Hepatocyte (in vitro differentiated cells): ENCODE measurements at regions not wholly inside any gene's neighbourhood (a gene's known extent, or its start where the extent isn't known, plus 50 kb on each side); places are given as distances from the start of the nearest gene placed in this dataset.

Experiments
- EZH2 ChIP-seq: fragments of 200-600 bp; sonication (generic); IDR thresholded peaks from 2 replicates; pipeline ENCODE4 v1.6.1; 2016; ENCODE audit warnings: antibody characterized with exemption, mild to moderate bottlenecking, borderline replicate concordance
- EZH2phosphoT487 ChIP-seq: fragments of 200-600 bp; sonication (generic); IDR thresholded peaks from one replicate; pipeline ENCODE4 v1.6.1; 2018; ENCODE audit warnings: antibody characterized with exemption, mild to moderate bottlenecking, low read depth, moderate library complexity; ENCODE audit not compliant: unreplicated experiment, severe bottlenecking
- TF ChIP-seq, protein P1 (sequence below): fragments of 200-600 bp; sonication (generic); IDR thresholded peaks from 2 replicates; pipeline ENCODE4 v1.5.1; 2016; ENCODE audit warnings: antibody characterized with exemption, mild to moderate bottlenecking; ENCODE audit not compliant: poor library complexity

GRCh38 chr3:22507709-22508108 is 695.4 kb upstream of the UBE2E2 start:
- TF ChIP-seq, protein P1, sequence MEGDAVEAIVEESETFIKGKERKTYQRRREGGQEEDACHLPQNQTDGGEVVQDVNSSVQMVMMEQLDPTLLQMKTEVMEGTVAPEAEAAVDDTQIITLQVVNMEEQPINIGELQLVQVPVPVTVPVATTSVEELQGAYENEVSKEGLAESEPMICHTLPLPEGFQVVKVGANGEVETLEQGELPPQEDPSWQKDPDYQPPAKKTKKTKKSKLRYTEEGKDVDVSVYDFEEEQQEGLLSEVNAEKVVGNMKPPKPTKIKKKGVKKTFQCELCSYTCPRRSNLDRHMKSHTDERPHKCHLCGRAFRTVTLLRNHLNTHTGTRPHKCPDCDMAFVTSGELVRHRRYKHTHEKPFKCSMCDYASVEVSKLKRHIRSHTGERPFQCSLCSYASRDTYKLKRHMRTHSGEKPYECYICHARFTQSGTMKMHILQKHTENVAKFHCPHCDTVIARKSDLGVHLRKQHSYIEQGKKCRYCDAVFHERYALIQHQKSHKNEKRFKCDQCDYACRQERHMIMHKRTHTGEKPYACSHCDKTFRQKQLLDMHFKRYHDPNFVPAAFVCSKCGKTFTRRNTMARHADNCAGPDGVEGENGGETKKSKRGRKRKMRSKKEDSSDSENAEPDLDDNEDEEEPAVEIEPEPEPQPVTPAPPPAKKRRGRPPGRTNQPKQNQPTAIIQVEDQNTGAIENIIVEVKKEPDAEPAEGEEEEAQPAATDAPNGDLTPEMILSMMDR = no peak
- TF ChIP-seq EZH2 (no peak), EZH2phosphoT487 (no peak)
